ENCODE measurements at regions not wholly inside any gene's neighbourhood (a gene's known extent, or its start where the extent isn't known, plus 50 kb on each side); places are given as distances from the start of the nearest gene placed in this dataset.
"Not testable (repeated sequence)": the region's sequence is repeated elsewhere in the genome, so short reads cannot be mapped to it uniquely, and the experiment has no call there.

GRCh38 chr7:113389112-113389646 is 270.8 kb upstream of the SMIM30 start:
- Mint-ChIP-seq H3K9me3 (peaks cover 3 to 9% (median 7%) of the 10 kb centered on the region in 7 donors), H3K4me1 (no peaks in the 10 kb centered on the region), H3K27ac (no peak overlapping the region), H3K27me3 (no peaks in the 10 kb centered on the region), H3K36me3 (no peaks in the 10 kb centered on the region), H3K4me3 (no peak overlapping the region)
- DNase-seq: no peak
- ATAC-seq (ENCODE audit: low read depth in 2 of 2): no peak

- no peak overlapping the region for H3K4me3 Mint-ChIP-seq
- DNase-seq: no peak
- H3K36me3 Mint-ChIP-seq: no peaks in the 10 kb centered on the region
- no peak overlapping the region for H3K27ac Mint-ChIP-seq
- H3K9me3 Mint-ChIP-seq: peaks cover 0 to 2% (median 0%) of the 10 kb centered on the region in 7 donors
- H3K4me1 Mint-ChIP-seq: no peaks in the 10 kb centered on the region
- ATAC-seq (ENCODE audit: low read depth in 2 of 2): no peak
- H3K27me3 Mint-ChIP-seq: no peaks in the 10 kb centered on the region
Measured at GRCh38 chr7:113383638-113384037, 265.3 kb upstream of the SMIM30 start.

GRCh38 chr7:113379746-113380145 is 261.4 kb upstream of the SMIM30 start:
- ATAC-seq (ENCODE audit: low read depth in 2 of 2) (no peak), DNase-seq (no peak)
- H3K27ac Mint-ChIP-seq: no peak overlapping the region
- H3K36me3 Mint-ChIP-seq: no peaks in the 10 kb centered on the region
- H3K27me3 Mint-ChIP-seq: no peaks in the 10 kb centered on the region
- no peaks in the 10 kb centered on the region for H3K4me1 Mint-ChIP-seq
- peaks cover 0 to 2% (median 0%) of the 10 kb centered on the region in 7 donors for H3K9me3 Mint-ChIP-seq
- no peak overlapping the region for H3K4me3 Mint-ChIP-seq

- Mint-ChIP-seq H3K4me3 (no peak overlapping the region), H3K27me3 (no peaks in the 10 kb centered on the region), H3K4me1 (no peaks in the 10 kb centered on the region), H3K27ac (no peak overlapping the region), H3K9me3 (no peaks in the 10 kb centered on the region), H3K36me3 (no peaks in the 10 kb centered on the region)
- DNase-seq (no peak), ATAC-seq (ENCODE audit: low read depth in 2 of 2) (no peak)
Measured at GRCh38 chr7:113374955-113375354, 256.6 kb upstream of the SMIM30 start.

- DNase-seq: no peak
- Mint-ChIP-seq H3K4me3 (no peak overlapping the region), H3K36me3 (no peaks in the 10 kb centered on the region), H3K27ac (no peak overlapping the region), H3K9me3 (no peaks in the 10 kb centered on the region), H3K4me1 (no peaks in the 10 kb centered on the region), H3K27me3 (peaks cover 0 to under 1% (median 0%) of the 10 kb centered on the region in 3 donors)
- ATAC-seq (ENCODE audit: low read depth in 2 of 2): no peak
Measured at GRCh38 chr7:113373863-113374262, 255.5 kb upstream of the SMIM30 start.

GRCh38 chr7:113371416-113372043 is 253.2 kb upstream of the SMIM30 start:
- H3K4me3 Mint-ChIP-seq: no peak overlapping the region
- ATAC-seq (ENCODE audit: low read depth in 2 of 2) (no peak), DNase-seq (no peak)
- peaks cover 0 to 3% (median 0%) of the 10 kb centered on the region in 3 donors for H3K27me3 Mint-ChIP-seq
- H3K36me3 Mint-ChIP-seq: no peaks in the 10 kb centered on the region
- no peak overlapping the region for H3K27ac Mint-ChIP-seq
- no peaks in the 10 kb centered on the region for H3K9me3 Mint-ChIP-seq
- H3K4me1 Mint-ChIP-seq: no peaks in the 10 kb centered on the region

- no peak for DNase-seq
- peaks cover 0 to 2% (median 0%) of the 10 kb centered on the region in 7 donors for H3K9me3 Mint-ChIP-seq
- H3K27me3 Mint-ChIP-seq: peaks cover 0 to 3% (median 0%) of the 10 kb centered on the region in 3 donors
- H3K27ac Mint-ChIP-seq: no peak overlapping the region
- no peak overlapping the region for H3K4me3 Mint-ChIP-seq
- no peak for ATAC-seq (ENCODE audit: low read depth in 2 of 2)
- H3K36me3 Mint-ChIP-seq: no peaks in the 10 kb centered on the region
- no peaks in the 10 kb centered on the region for H3K4me1 Mint-ChIP-seq
Measured at GRCh38 chr7:113370910-113371309, 252.6 kb upstream of the SMIM30 start.

- Mint-ChIP-seq H3K27ac (no peak overlapping the region), H3K9me3 (peaks cover 0 to 9% (median 0%) of the 10 kb centered on the region in 7 donors), H3K27me3 (peaks cover 0 to 3% (median 0%) of the 10 kb centered on the region in 3 donors), H3K4me1 (no peaks in the 10 kb centered on the region), H3K4me3 (no peak overlapping the region), H3K36me3 (no peaks in the 10 kb centered on the region)
- DNase-seq (no peak), ATAC-seq (ENCODE audit: low read depth in 2 of 2) (no peak)
Measured at GRCh38 chr7:113368256-113368655, 249.9 kb upstream of the SMIM30 start.

- Mint-ChIP-seq H3K9me3 (peaks cover 0 to 9% (median 0%) of the 10 kb centered on the region in 7 donors), H3K4me1 (no peaks in the 10 kb centered on the region), H3K4me3 (no peak overlapping the region), H3K36me3 (no peaks in the 10 kb centered on the region), H3K27ac (no peak overlapping the region), H3K27me3 (peaks cover 0 to 3% (median 0%) of the 10 kb centered on the region in 3 donors)
- ATAC-seq (ENCODE audit: low read depth in 2 of 2): no peak
- DNase-seq: no peak
Measured at GRCh38 chr7:113367041-113367586, 248.8 kb upstream of the SMIM30 start.

- Mint-ChIP-seq H3K4me3 (no peak overlapping the region), H3K27ac (no peak overlapping the region), H3K36me3 (no peaks in the 10 kb centered on the region), H3K27me3 (peaks cover 0 to 3% (median 0%) of the 10 kb centered on the region in 3 donors), H3K4me1 (no peaks in the 10 kb centered on the region), H3K9me3 (peaks cover 0 to 9% (median 0%) of the 10 kb centered on the region in 7 donors)
- ATAC-seq (ENCODE audit: low read depth in 2 of 2): no peak
- no peak for DNase-seq
Measured at GRCh38 chr7:113366122-113366521, 247.8 kb upstream of the SMIM30 start.

GRCh38 chr7:113349339-113349738 is 231.0 kb upstream of the SMIM30 start:
- no peaks in the 10 kb centered on the region for H3K36me3 Mint-ChIP-seq
- DNase-seq (no peak), ATAC-seq (ENCODE audit: low read depth in 2 of 2) (no peak)
- H3K27me3 Mint-ChIP-seq: no peaks in the 10 kb centered on the region
- H3K27ac Mint-ChIP-seq: no peak overlapping the region
- no peak overlapping the region for H3K4me3 Mint-ChIP-seq
- H3K4me1 Mint-ChIP-seq: no peaks in the 10 kb centered on the region
- H3K9me3 Mint-ChIP-seq: peaks cover 0 to 7% (median 3%) of the 10 kb centered on the region in 7 donors

GRCh38 chr7:113339661-113340060 is 221.3 kb upstream of the SMIM30 start:
- ATAC-seq (ENCODE audit: low read depth in 2 of 2): no peak
- H3K4me1 Mint-ChIP-seq: no peaks in the 10 kb centered on the region
- H3K9me3 Mint-ChIP-seq: peaks cover 0 to 4% (median 0%) of the 10 kb centered on the region in 7 donors
- no peak overlapping the region for H3K4me3 Mint-ChIP-seq
- DNase-seq: no peak
- no peak overlapping the region for H3K27ac Mint-ChIP-seq
- no peaks in the 10 kb centered on the region for H3K27me3 Mint-ChIP-seq
- H3K36me3 Mint-ChIP-seq: no peaks in the 10 kb centered on the region

GRCh38 chr7:113338071-113338696 is 219.8 kb upstream of the SMIM30 start:
- no peak for DNase-seq
- H3K4me1 Mint-ChIP-seq: no peaks in the 10 kb centered on the region
- H3K27ac Mint-ChIP-seq: no peak overlapping the region
- H3K36me3 Mint-ChIP-seq: no peaks in the 10 kb centered on the region
- H3K9me3 Mint-ChIP-seq: peaks cover 0 to 6% (median 0%) of the 10 kb centered on the region in 7 donors
- ATAC-seq (ENCODE audit: low read depth in 2 of 2): no peak
- no peaks in the 10 kb centered on the region for H3K27me3 Mint-ChIP-seq
- no peak overlapping the region for H3K4me3 Mint-ChIP-seq

GRCh38 chr7:113336838-113337237 is 218.5 kb upstream of the SMIM30 start:
- not testable (repeated sequence) for H3K27me3 Mint-ChIP-seq; ATAC-seq (ENCODE audit: low read depth in 2 of 2)

More at GRCh38 chr7:113336838-113337237, 218.5 kb upstream of the SMIM30 start:
- not testable (repeated sequence) for DNase-seq, H3K4me1 Mint-ChIP-seq, H3K9me3 Mint-ChIP-seq, H3K4me3 Mint-ChIP-seq, H3K36me3 Mint-ChIP-seq, H3K27ac Mint-ChIP-seq

Data from naive B cell (primary cell).